Activated CD4-positive, alpha-beta memory T cell treated with anti-CD3 and anti-CD28 coated beads for 36 hours (primary cell): ENCODE measurements at regions not wholly inside any gene's neighbourhood (a gene's known extent, or its start where the extent isn't known, plus 50 kb on each side); places are given as distances from the start of the nearest gene placed in this dataset.

Experiments used
- CTCF ChIA-PET: fragments of 350-600 bp; sonication (Branson Sonifier 250); formaldehyde crosslinking; loops from one replicate; lab custom pipeline; 2021; ENCODE audit warnings: antibody characterized with exemption, inconsistent platforms; lab: Charles Lee
- POLR2A ChIA-PET: fragments of 350-600 bp; sonication (Branson Sonifier 250); formaldehyde crosslinking; loops from one replicate; lab custom pipeline; 2021; ENCODE audit warnings: antibody characterized with exemption; lab: Charles Lee
- DNase-seq: peaks from one replicate; pipeline ENCODE4 v3.0.0-alpha.2; 2020
- H3K27ac Mint-ChIP-seq: one replicate; pipeline ENCODE4 v1.8.0; 2021; ENCODE audit warnings: mixed read lengths
- H3K27me3 Mint-ChIP-seq: one replicate; pipeline ENCODE4 v1.8.0; 2021; ENCODE audit warnings: mixed read lengths
- H3K36me3 Mint-ChIP-seq: one replicate; pipeline ENCODE4 v1.8.0; 2021; ENCODE audit warnings: mixed read lengths
- H3K4me1 Mint-ChIP-seq: one replicate; pipeline ENCODE4 v1.8.0; 2021; ENCODE audit warnings: low read depth, mixed read lengths
- H3K4me3 Mint-ChIP-seq: one replicate; pipeline ENCODE4 v1.8.0; 2021; ENCODE audit warnings: mild to moderate bottlenecking, mixed read lengths
- H3K9me3 Mint-ChIP-seq: one replicate; pipeline ENCODE4 v1.8.0; 2021; ENCODE audit warnings: mixed read lengths
- intact Hi-C: fragments of 100-400 bp; cut with micrococcal nuclease; formaldehyde crosslinking; loops from one replicate; pipeline ENCODE4 v1.15.1; 2023

DNA sequence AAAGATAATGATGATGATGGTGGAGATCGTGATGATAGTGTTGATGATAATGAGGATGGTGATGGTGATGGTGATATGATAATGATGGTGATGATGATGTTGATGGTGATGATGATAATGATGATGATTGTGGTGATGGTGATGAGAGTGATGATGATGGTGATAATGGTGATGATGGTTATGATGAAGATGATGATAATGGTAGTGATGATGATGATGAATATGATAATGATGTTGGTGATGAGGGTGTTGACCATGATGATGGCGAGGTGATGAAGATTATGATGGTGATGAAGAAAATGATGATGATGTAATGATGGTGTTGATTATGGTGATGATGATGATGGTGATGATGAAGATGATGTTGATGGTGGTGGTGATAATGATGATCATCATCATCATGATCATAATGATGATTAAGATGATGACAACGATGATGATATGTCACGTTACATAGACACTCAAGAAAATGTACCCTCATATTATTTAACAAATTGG, 1106.4 kb downstream of the NLGN4X start:
- ChIA-PET CTCF (no interaction called here), POLR2A (no interaction called here)
- H3K4me3 Mint-ChIP-seq: no peak overlapping the region
- intact Hi-C loops: no loop called here
- H3K4me1 Mint-ChIP-seq: no peaks in the 10 kb centered on the region
- DNase-seq: no peak
- H3K36me3 Mint-ChIP-seq: no peaks in the 10 kb centered on the region
- no peaks in the 10 kb centered on the region for H3K9me3 Mint-ChIP-seq
- H3K27me3 Mint-ChIP-seq: no peaks in the 10 kb centered on the region
- no peak overlapping the region for H3K27ac Mint-ChIP-seq

DNA sequence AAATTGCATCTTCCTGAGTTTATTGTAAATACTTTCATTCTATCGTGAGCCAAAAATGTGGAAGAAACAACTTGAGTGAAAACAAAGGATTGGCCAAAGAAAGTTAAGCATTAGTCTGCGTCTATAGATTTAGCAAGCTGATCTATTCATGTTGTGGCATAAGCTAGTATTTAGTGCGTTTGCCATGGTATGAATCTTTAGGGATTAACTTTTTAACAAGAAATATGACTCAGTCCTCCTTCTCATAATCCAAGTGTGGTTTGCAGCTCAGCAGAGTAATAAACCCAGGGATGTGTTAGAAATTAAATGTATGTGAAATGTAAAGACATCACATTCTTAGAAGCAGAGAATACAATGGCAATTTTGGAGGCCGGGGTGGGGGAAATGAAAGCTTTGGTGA, 1110.9 kb downstream of the NLGN4X start:
- H3K27me3 Mint-ChIP-seq: no peaks in the 10 kb centered on the region
- POLR2A ChIA-PET: no interaction called here
- intact Hi-C loops: no loop called here
- CTCF ChIA-PET: no interaction called here
- no peak overlapping the region for H3K4me3 Mint-ChIP-seq
- H3K36me3 Mint-ChIP-seq: no peaks in the 10 kb centered on the region
- H3K27ac Mint-ChIP-seq: no peak overlapping the region
- no peaks in the 10 kb centered on the region for H3K9me3 Mint-ChIP-seq
- H3K4me1 Mint-ChIP-seq: no peaks in the 10 kb centered on the region
- no peak for DNase-seq

DNA sequence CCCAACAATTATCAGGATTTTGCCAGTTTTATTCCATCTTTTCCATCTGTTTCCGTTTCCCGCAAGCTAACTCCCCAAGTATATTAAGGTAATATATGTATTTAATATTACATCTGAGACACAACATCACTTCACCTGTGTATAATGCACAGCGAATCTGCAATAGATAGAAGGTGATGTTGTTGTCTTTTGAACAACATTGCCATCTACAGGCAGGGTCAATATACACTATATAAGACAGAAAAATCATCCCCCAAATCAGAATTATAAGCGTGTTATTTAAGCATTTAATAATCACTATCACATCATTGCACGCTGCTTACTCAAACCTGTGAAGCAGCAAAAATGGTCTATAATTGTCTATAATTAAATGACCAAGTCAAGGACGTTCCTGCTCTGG, 1115.5 kb downstream of the NLGN4X start:
- Mint-ChIP-seq H3K27ac (no peak overlapping the region), H3K36me3 (no peaks in the 10 kb centered on the region), H3K27me3 (no peaks in the 10 kb centered on the region), H3K9me3 (no peaks in the 10 kb centered on the region), H3K4me3 (no peak overlapping the region), H3K4me1 (no peaks in the 10 kb centered on the region)
- DNase-seq: no peak
- intact Hi-C loops: no loop called here
- ChIA-PET CTCF (no interaction called here), POLR2A (no interaction called here)

GRCh38 chrX:5100004-5100403, 1128.7 kb downstream of the NLGN4X start:
- H3K27ac Mint-ChIP-seq: no peak overlapping the region
- H3K4me3 Mint-ChIP-seq: no peak overlapping the region
- ChIA-PET CTCF (no interaction called here), POLR2A (no interaction called here)
- H3K27me3 Mint-ChIP-seq: no peaks in the 10 kb centered on the region
- H3K4me1 Mint-ChIP-seq: no peaks in the 10 kb centered on the region
- DNase-seq: no peak
- H3K36me3 Mint-ChIP-seq: no peaks in the 10 kb centered on the region
- intact Hi-C loops: no loop called here
- no peaks in the 10 kb centered on the region for H3K9me3 Mint-ChIP-seq

- H3K4me3 Mint-ChIP-seq: no peak overlapping the region
- intact Hi-C loops: no loop called here
- no peaks in the 10 kb centered on the region for H3K27me3 Mint-ChIP-seq
- H3K27ac Mint-ChIP-seq: no peak overlapping the region
- CTCF ChIA-PET: no interaction called here
- H3K4me1 Mint-ChIP-seq: no peaks in the 10 kb centered on the region
- no peaks in the 10 kb centered on the region for H3K36me3 Mint-ChIP-seq
- POLR2A ChIA-PET: no interaction called here
- DNase-seq: no peak
- no peaks in the 10 kb centered on the region for H3K9me3 Mint-ChIP-seq
Observed at GRCh38 chrX:5086388-5086787, 1142.3 kb downstream of the NLGN4X start.

GRCh38 chrX:5084279-5084678, 1144.4 kb downstream of the NLGN4X start:
- Mint-ChIP-seq H3K27me3 (no peaks in the 10 kb centered on the region), H3K4me3 (no peak overlapping the region), H3K9me3 (peaks cover 1% of the 10 kb centered on the region), H3K27ac (no peak overlapping the region), H3K4me1 (no peaks in the 10 kb centered on the region), H3K36me3 (no peaks in the 10 kb centered on the region)
- intact Hi-C loops: no loop called here
- POLR2A ChIA-PET: no interaction called here
- CTCF ChIA-PET: no interaction called here
- no peak for DNase-seq

GRCh38 chrX:5082705-5083104, 1146.0 kb downstream of the NLGN4X start:
- no peaks in the 10 kb centered on the region for H3K27me3 Mint-ChIP-seq
- CTCF ChIA-PET: no interaction called here
- intact Hi-C loops: no loop called here
- no peaks in the 10 kb centered on the region for H3K36me3 Mint-ChIP-seq
- H3K4me1 Mint-ChIP-seq: no peaks in the 10 kb centered on the region
- no peak overlapping the region for H3K4me3 Mint-ChIP-seq
- no peak for DNase-seq
- POLR2A ChIA-PET: no interaction called here
- H3K9me3 Mint-ChIP-seq: peaks cover 2% of the 10 kb centered on the region
- no peak overlapping the region for H3K27ac Mint-ChIP-seq

GRCh38 chrX:5080791-5081190, 1147.9 kb downstream of the NLGN4X start:
- CTCF ChIA-PET: no interaction called here
- DNase-seq: no peak
- H3K27ac Mint-ChIP-seq: no peak overlapping the region
- H3K36me3 Mint-ChIP-seq: no peaks in the 10 kb centered on the region
- no peak overlapping the region for H3K4me3 Mint-ChIP-seq
- H3K9me3 Mint-ChIP-seq: peaks cover 2% of the 10 kb centered on the region
- POLR2A ChIA-PET: no interaction called here
- no peaks in the 10 kb centered on the region for H3K27me3 Mint-ChIP-seq
- H3K4me1 Mint-ChIP-seq: no peaks in the 10 kb centered on the region
- intact Hi-C loops: no loop called here

GRCh38 chrX:5068550-5068949, 1160.1 kb downstream of the NLGN4X start:
- no peak overlapping the region for H3K4me3 Mint-ChIP-seq
- H3K4me1 Mint-ChIP-seq: no peaks in the 10 kb centered on the region
- no peaks in the 10 kb centered on the region for H3K27me3 Mint-ChIP-seq
- ChIA-PET POLR2A (no interaction called here), CTCF (no interaction called here)
- no peak for DNase-seq
- H3K36me3 Mint-ChIP-seq: no peaks in the 10 kb centered on the region
- intact Hi-C loops: no loop called here
- H3K9me3 Mint-ChIP-seq: no peaks in the 10 kb centered on the region
- H3K27ac Mint-ChIP-seq: no peak overlapping the region

DNA sequence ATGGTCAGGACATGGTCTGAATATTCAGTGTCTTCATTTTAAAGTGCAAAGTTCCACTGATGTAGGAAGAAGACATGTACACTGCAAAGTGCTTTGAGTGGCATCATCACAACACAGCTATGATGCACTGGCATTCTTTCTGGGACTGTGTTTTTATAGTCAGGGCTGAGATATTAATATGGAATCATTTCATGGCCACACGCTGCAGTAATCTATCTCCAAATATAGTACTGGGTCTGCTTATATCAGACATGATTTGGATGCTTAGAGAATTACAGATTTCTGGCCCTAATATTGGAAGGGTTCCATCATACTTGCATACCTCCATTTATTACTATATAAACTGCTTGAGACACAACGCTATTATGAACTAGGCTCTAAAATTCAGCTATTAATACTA, 1170.9 kb downstream of the NLGN4X start:
- H3K27ac Mint-ChIP-seq: no peak overlapping the region
- H3K4me3 Mint-ChIP-seq: no peak overlapping the region
- H3K4me1 Mint-ChIP-seq: no peaks in the 10 kb centered on the region
- H3K9me3 Mint-ChIP-seq: peaks cover 3% of the 10 kb centered on the region
- H3K27me3 Mint-ChIP-seq: no peaks in the 10 kb centered on the region
- CTCF ChIA-PET: no interaction called here
- DNase-seq: no peak
- intact Hi-C loops: no loop called here
- POLR2A ChIA-PET: no interaction called here
- H3K36me3 Mint-ChIP-seq: no peaks in the 10 kb centered on the region

GRCh38 chrX:5054852-5055251, 1173.8 kb downstream of the NLGN4X start:
- intact Hi-C loops: no loop called here
- H3K27me3 Mint-ChIP-seq: no peaks in the 10 kb centered on the region
- peaks cover 3% of the 10 kb centered on the region for H3K9me3 Mint-ChIP-seq
- POLR2A ChIA-PET: no interaction called here
- no peak for DNase-seq
- CTCF ChIA-PET: no interaction called here
- H3K27ac Mint-ChIP-seq: no peak overlapping the region
- no peaks in the 10 kb centered on the region for H3K36me3 Mint-ChIP-seq
- H3K4me3 Mint-ChIP-seq: no peak overlapping the region
- no peaks in the 10 kb centered on the region for H3K4me1 Mint-ChIP-seq

DNA sequence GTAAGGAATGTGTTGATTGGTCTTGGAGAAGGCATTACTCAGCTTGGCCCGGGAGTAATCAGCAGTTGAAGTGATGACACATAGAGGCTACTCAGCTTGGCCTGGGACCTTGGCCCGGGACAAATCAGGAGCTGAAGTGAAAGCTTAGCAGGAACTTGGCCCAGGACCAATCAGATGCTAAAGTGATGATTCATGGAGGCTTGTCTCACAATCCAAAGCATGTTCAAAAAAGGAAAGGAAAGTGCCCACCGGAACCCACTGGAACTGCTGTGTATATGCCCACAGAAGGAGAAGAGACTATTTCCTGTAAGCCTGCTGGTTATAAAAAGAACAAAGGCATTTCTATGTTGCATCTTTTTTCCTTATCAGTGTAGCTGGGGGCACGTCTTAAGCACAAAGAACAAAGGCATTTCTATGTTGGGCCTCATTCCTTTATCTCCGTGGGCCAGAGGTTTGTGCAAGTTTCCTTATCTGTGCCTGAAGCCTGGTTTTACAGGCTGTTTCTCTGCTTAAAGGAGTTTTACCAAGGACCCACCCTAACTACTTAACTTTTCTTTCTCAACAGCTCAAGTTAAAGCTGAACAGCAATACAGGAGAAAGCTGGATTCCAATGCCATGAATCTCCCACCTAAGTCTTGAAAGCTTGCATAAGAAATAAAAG, 1176.7 kb downstream of the NLGN4X start:
- Mint-ChIP-seq H3K4me3 (no peak overlapping the region), H3K9me3 (peaks cover 3% of the 10 kb centered on the region), H3K27me3 (no peaks in the 10 kb centered on the region), H3K27ac (no peak overlapping the region), H3K4me1 (no peaks in the 10 kb centered on the region), H3K36me3 (no peaks in the 10 kb centered on the region)
- ChIA-PET CTCF (no interaction called here), POLR2A (no interaction called here)
- no peak for DNase-seq
- intact Hi-C loops: no loop called here

- ChIA-PET CTCF (no interaction called here), POLR2A (no interaction called here)
- intact Hi-C loops: no loop called here
- H3K4me1 Mint-ChIP-seq: no peaks in the 10 kb centered on the region
- DNase-seq: no peak
- H3K4me3 Mint-ChIP-seq: no peak overlapping the region
- H3K36me3 Mint-ChIP-seq: no peaks in the 10 kb centered on the region
- peaks cover 6% of the 10 kb centered on the region for H3K9me3 Mint-ChIP-seq
- no peak overlapping the region for H3K27ac Mint-ChIP-seq
- no peaks in the 10 kb centered on the region for H3K27me3 Mint-ChIP-seq
Observed at GRCh38 chrX:5042563-5042962, 1186.1 kb downstream of the NLGN4X start.
